ENCODE measurements at regions not wholly inside any gene's neighbourhood (a gene's known extent, or its start where the extent isn't known, plus 50 kb on each side); places are given as distances from the start of the nearest gene placed in this dataset.
"Not testable (repeated sequence)": the region's sequence is repeated elsewhere in the genome, so short reads cannot be mapped to it uniquely, and the experiment has no call there.

DNA sequence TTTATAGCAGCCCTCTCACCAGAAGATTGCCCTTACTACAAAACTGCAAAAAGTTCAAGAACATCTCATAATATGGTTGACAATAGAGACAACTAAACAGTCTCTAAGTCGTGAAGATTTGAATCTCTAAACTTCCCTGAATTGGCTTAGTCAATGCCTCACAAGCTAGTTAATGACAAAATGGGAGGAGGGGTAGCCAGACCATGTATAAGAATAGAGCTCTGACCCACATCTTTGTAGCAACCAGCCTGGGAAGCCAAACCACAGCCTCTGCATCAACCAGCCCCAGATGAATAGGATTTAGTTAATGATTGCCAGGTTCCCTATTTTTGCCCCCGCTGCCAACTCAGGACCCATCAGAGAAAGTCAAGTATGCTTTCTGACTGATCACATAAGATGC is 1265.9 kb upstream of the PCDH10 start:
- DNase-seq (ENCODE audit: low read depth in 2 of 3, low spot score in 2 of 3) = not testable (repeated sequence)

DNA sequence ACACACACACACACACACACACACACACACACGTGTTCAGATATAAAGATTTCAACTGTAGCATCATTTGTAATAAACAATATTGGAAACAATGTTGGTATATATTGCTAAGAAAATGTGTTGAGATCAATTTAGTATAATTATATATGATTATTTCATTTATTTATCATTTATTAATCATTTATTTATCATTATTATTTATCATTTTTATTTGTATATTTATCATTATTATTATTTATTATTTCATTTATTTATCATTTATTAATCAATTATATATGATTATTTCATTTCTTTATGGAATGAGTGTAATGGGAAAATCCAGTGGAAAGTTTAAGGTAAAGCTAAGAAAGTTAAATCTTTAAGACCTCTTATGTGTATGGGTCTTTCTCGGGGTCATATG is 1223.4 kb upstream of the PCDH10 start:
- DNase-seq (ENCODE audit: low read depth in 2 of 3, low spot score in 2 of 3) = not testable (repeated sequence)

DNA sequence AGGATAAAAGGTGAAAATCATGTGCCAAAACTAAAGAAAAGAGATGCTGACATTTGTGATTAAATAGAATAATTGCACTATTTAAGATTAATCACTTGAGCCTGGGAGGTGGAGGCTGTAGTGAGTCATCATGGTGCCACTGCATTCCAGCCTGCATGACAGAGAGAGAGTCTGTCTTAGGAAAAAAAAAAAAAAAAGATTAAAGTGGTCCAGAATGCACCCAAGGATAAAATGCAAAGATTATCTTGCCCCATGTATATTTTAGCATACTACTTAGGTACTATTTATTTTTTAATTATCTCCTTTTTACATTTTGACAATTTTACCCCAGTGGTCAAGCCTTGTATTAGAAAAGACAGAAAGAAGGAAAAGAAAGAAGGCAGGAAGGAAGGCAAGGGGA is 1181.4 kb upstream of the PCDH10 start:
- not testable (repeated sequence) for DNase-seq (ENCODE audit: low read depth in 2 of 3, low spot score in 2 of 3)

DNA sequence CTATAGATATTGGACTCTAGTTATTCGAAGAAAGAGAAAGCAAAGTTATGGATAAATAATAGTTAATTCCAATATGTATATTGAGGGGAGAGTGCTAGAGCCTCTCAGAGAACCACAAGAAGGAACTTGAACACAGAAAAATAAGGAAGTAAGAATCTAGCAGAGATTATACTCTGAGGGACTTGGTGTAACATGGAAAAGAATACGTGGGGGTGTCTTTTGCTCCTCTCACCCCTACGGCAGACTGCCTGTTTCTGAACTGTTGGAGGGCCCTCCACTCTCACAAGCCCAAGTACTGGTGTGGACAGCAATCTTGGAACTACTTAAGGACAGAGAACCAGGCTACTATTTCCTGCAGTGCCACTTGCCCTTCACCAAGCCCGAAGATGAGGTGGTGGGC is 1174.4 kb upstream of the PCDH10 start:
- DNase-seq (ENCODE audit: low read depth in 2 of 3, low spot score in 2 of 3) = no peak

DNA sequence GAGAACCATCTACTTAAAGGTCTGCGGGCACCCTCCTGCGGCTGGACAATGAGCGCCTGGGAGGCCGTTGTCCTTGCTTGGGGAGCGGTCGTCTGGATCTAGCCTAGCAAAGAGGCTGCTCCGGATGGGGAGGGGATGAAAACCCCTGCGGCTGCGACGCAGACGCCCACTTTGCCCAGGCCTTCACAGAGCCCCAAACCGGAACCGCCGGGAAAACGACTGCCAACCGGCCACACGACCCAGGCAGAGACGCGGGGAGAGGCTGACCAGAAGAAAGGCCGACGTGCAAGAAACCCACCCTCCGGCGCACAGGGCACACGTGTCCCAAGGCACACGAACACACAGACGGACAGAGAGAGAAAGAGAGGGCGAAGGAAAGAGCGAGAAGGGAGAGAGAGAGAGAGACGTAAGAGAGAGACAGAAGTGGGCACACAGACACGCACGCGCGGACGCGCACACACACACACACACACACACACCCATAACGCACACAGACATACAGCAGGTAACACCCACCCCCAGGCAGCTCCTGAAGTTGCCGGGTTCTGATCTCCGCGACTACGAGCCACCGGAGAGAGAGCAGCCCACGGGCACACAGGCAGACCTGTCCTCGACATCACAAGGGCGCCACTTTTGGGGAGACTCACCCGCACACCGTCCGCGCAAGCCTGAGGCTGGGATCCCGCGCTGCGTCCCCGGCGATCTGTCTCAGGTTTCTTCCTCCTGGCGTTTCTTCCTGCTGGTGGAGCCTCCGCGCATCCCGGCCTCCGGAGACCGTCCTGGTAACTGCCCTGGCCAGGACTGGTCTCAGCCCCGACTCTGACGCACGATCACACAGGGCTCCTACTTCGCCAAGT is 1173.6 kb upstream of the PCDH10 start:
- DNase-seq (ENCODE audit: low read depth in 2 of 3, low spot score in 2 of 3) = not testable (repeated sequence)

DNA sequence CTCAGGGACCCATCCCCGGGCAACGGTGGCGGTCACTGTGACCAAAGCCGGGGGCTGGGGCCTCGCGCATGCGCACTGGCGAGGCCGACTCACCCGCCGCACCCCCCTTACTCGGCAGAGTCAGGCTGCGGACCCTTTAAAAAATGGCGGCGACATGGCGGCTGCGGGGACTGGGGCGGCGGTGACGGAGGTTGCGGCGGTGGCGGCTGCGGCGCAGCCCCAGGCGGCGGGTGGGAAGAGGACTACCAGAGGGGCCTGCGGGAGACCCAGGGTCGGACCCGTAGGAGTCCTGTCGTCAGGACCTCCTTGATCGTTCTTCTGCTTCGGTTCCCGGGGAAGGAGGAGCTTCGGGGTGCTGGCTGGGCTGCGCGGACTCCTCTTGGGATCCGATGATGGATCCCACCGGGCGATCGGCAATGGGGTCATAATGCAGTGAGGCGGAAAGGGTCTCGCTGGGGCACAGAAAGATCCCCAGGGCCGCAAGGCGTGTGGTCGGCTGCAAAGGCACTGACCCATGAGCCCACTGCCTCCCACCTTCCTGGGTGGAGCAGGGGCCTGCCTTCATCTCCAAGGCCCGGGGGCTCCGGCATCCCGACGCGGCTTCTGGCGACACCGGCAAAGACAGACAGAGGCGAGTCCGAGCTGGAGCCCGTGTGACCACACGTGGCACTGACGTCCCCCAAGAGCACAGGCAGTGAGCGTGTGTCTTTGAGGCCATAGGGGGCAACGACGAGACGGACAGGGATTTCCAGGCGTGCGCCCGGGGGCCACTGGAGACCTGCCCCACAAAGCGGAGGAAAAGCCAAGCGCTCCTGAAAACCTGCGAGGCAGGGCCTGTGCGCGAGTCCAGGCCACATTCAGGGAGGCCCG is 1172.7 kb upstream of the PCDH10 start:
- not testable (repeated sequence) for DNase-seq (ENCODE audit: low read depth in 2 of 3, low spot score in 2 of 3)

DNA sequence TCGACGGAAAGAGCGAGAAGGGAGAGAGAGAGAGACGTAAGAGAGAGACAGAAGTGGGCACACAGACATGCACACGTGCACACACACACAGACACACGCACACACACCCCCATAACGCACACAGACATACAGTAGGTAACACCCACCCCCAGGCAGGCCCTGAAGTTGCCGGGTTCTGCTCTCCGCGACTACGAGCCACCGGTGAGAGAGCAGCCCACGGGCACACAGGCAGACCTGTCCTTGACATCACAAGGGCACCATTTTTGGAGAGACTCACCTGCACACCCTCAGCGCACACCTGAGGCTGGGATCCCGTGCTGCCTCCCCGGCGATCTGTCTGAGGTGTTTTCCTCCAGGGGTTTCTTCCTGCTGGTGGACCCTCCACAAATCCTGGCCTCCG is 1171.0 kb upstream of the PCDH10 start:
- no peak for DNase-seq (ENCODE audit: low read depth in 2 of 3, low spot score in 2 of 3)

DNA sequence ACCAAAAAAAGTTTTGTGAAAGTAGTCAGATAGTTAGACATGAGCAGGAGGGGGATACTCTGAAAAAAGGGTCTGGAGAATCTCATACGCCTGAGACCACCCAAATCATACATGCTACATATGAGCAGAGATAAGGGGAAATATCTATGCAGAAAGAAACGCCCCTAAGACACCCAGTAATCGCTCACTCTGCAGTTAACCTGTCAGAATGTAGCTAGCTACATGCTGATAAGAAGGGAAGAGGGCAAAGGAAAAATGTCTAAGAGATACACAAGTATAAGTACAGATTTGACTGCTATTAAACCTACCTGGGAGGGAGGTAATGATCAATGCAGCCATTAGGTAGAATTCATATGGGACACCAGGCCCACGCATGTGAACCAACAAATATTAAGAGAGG is 1159.5 kb upstream of the PCDH10 start:
- no peak for DNase-seq (ENCODE audit: low read depth in 2 of 3, low spot score in 2 of 3)

DNA sequence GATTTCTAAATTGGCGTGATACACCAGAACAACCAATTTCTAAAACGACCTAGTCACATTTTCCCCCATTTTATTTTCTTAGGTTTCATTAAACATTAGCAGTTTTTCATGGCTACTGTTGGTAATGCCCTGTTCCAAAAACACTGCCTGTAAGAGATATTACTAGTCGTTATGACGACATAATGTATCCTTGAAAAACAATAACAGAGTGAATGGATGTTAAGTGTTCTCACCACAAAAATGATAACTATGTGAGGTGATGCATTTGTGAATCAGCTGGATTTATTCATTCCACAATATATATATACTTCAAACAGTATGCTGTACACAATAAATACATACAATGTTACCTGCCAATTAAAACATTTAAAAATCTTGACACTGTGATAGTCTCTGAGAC is 1147.6 kb upstream of the PCDH10 start:
- DNase-seq (ENCODE audit: low read depth in 2 of 3, low spot score in 2 of 3) = no peak

DNA sequence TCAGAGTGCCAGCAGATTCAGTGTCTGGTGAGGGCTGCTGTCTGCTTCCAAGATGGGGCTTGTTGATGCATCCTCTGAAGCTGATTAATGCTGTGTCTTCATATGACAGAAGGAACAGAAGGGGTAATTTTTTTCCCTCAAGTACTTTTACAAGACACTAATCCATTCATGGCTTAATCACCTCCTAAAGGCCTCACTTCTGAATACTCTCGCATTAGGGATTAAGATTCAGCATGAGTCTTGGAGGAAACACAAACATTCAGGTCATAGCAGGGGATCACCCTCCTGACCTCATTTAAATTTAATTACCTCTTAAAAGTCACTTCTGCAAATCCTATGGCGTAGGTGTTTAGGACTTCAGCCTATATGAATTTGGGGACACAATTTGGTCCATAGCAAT is 1145.5 kb upstream of the PCDH10 start:
- DNase-seq (ENCODE audit: low read depth in 2 of 3, low spot score in 2 of 3) = no peak

DNA sequence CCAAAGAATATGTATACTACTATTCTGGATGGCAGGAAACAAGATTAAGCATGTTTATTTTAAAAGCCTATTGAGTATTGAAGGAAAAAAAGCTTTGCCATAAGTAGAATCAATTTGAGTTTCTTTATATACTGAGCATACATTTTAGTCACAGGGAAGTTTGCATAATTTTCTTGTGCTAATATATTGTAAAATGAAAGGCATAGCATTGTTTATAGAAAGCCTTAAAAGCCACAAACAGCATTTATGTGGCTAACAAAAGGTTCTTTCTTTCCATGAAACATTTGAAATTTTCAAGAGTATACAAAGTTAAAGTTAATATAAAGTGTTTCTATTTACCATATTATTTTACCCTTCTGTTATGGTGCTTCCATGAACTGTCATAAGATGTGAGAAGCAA is 1133.8 kb upstream of the PCDH10 start:
- no peak for DNase-seq (ENCODE audit: low read depth in 2 of 3, low spot score in 2 of 3)

DNA sequence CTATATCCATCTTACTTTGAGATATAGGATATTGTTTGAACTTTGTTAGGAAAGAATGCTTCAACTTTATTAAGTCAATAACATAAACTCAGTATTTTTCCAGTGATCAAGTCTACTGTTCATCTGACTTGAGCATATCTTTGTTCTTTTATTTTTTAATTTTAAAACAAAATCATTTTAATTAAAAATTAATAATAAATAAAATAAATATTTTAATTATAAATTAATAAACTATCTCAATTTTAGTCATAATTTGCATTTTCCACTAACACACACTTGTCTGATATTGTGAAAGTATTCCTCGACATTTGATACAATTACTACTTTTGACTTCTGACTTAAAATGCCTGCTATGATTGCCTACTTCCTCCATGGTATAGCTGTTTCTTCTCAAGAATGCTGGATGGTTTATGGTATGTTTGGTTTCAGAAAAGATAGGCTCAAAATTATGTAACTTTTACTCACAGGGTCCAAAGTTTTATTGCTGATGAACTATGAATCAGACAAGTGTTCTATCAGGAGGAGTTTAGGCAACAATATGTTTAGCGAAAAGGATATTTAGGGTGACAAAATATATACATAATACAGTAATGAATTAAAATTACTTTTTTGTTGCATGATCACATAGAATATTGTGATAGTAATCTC is 1132.3 kb upstream of the PCDH10 start:
- no peak for DNase-seq (ENCODE audit: low read depth in 2 of 3, low spot score in 2 of 3)

DNA sequence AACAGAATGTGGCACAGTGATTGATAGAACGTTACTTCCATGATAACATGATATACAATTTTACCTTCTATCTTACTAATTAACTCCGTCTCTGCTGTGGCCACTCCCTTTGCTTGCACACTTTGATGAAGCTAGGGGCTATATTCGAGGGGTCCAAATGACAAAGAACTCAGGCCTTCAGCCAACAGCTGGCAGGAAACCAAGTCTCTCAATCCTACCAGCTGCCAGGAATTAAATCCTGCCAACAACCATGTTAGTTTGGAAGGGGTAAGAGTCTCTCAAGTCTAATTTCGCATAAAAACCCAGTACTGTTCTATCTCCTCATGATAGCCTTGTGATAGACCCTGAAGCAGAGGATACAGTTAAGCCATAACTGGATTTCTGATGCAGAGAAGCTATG is 1122.9 kb upstream of the PCDH10 start:
- DNase-seq (ENCODE audit: low read depth in 2 of 3, low spot score in 2 of 3) = no peak

DNA sequence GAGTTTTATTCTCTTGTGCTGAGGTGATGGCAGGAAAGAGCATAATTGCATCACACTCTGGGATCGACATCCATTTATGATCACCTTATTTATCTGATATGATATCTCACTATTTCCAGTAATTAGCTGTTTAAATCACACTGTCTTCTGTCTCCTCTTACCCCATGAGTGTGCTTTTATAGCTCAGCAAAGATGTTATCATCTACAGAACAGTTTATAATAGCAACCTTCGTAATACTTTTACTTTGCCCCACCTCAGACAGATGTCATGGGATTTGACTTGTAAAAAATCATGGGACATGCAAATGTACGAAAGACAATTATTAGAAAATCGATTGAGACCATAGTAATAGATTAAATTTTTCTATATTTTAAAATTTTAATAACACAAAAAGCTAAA is 1122.3 kb upstream of the PCDH10 start:
- no peak for DNase-seq (ENCODE audit: low read depth in 2 of 3, low spot score in 2 of 3)

DNA sequence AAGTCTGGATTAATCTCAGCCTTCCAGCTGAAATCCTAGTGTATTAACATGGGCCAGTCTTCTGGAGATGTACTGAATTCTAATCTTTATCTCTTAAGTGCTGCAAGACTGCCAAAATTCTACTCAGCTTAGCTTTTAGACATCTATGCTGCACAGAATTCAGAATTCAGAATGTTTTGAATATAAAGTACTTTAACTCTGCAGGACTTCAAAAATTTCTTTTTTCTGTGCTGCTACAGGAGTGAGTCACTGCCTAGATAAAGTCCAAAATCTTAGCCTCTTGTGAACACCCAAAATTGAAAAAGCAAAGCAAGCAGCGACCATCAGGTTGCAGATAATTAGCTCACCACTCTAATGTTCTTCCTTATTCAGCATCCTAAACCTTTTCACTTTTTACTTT is 1092.6 kb upstream of the PCDH10 start:
- DNase-seq (ENCODE audit: low read depth in 2 of 3, low spot score in 2 of 3) = no peak

DNA sequence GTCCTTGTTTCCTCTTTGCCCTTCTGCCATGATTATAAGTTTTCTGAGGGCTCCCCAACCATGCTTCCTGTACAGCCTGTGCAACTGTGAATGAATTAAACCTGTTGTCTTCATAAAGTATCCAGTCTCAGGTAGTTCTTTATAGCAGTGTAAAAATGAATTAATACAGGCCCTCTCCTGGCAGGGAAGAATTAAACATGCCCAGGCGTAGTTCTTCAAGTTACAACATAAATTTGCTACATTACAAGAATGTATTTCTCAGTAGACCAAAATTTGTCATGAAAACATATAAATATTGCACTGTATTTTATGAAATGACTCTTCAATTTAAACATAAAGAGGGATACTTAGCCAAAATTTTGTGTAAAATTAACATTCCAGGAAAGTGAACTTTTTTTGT is 1089.9 kb upstream of the PCDH10 start:
- no peak for DNase-seq (ENCODE audit: low read depth in 2 of 3, low spot score in 2 of 3)

DNA sequence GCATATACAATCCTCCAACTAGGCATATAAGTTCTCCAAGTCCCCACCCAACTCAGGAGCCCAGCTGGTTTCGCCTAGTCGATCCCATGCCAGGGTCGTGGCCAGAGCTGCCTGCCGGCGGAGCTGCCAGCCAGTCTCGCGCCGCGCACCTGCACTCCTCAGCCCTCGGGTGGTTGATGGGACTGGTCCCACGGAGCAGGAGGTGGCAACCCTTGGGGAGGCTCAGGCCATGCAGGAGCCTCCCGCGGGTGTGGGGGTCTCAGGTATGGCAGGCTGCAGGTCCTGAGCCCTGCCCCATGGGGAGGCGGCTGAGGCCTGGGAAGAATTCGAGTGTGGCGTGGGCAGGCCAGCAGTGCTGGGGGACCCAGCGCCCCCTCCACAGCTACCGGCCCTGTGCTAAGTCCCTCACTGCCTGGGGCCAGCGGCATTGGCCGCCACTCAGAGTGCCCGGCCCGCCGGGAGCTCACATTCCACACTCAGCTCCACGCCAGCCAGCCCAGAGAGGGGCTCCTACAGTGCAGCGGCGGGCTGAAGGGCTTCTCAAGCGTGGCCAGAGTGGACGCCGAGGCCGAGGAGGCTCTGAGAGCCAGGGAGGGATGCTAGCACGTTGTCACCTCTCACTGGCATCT is 1086.4 kb upstream of the PCDH10 start:
- DNase-seq (ENCODE audit: low read depth in 2 of 3, low spot score in 2 of 3) = no peak

DNA sequence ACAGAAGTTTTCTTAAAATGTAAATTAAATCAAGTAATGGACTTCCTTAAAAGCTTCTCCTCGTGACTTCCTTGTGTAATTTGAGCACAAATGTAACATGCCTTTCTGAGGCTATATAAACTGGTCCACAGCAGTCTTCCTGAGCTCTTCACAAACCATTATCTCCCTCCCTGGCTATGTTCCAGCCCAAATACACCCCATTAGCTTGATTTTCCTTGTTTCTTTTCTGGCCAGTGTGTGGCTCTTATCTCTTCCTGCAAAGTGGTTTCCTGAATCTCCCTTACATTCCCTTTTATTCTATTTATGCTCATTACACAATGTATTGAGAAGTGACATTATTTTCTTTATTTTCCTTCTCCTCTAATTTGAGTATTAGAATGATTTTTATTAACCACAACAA is 1085.3 kb upstream of the PCDH10 start:
- DNase-seq (ENCODE audit: low read depth in 2 of 3, low spot score in 2 of 3) = no peak

DNA sequence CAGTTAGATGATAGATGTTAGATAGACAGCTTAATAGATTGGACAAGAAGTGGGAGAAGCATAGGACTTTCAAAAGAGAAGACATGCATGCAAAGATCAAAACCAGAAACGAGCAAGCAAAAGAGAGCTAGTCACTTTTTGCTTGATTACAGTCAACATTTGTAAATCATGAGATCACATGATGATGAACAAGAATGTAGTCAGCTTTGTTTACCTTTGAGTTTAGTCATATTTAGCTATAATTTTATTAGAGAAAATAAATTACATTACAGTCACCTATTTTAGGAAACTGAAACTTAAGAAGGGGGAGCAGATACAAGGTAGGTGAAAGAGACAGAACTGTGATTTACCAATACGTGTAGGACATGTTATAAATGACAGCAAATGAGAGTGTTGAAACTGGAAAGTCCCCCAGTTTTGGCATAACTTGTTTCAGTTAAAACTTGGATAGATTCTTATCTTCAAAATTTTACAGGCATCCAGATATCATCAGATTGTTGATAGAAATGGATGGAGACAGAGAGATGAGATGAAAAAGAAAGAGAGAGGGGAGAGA is 1083.1 kb upstream of the PCDH10 start:
- no peak for DNase-seq (ENCODE audit: low read depth in 2 of 3, low spot score in 2 of 3)

DNA sequence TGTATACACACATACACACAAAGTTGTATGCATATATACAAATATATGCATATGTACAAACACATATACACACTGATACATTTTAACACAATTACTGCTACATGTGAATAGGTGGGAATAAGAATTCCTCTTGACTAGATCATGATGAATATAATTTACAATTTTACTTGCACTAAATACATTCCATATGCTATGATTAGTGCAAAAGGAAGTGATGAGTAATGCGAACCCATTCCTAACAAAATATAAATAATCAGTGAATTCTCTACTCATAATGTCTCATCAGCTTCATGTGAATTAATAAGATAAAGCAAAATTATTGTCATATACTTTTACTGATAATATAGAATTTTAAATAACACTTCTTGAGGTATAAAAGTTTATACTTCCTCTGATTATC is 1077.3 kb upstream of the PCDH10 start:
- no peak for DNase-seq (ENCODE audit: low read depth in 2 of 3, low spot score in 2 of 3)

DNA sequence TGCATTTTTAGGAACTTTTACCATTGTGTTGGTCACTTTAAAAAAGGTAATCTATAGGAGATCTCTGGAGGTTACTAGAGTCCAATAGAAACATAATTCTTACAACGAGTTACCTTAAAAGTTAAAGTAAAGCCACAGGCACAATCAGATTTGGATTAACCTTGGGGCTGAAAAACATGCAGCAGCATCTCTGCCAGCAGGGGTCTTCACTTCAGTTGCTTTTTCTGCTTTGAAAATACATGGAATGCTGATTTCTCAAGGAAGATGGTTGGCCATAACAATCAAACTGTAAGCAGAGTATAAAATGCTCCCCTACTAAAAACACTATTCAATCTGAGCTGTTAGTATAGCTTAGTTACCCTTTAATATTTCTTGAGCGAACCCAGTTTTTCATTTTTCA is 1072.3 kb upstream of the PCDH10 start:
- DNase-seq (ENCODE audit: low read depth in 2 of 3, low spot score in 2 of 3) = no peak
